ENCODE measurements at regions not wholly inside any gene's neighbourhood (a gene's known extent, or its start where the extent isn't known, plus 50 kb on each side); places are given as distances from the start of the nearest gene placed in this dataset.

DNA sequence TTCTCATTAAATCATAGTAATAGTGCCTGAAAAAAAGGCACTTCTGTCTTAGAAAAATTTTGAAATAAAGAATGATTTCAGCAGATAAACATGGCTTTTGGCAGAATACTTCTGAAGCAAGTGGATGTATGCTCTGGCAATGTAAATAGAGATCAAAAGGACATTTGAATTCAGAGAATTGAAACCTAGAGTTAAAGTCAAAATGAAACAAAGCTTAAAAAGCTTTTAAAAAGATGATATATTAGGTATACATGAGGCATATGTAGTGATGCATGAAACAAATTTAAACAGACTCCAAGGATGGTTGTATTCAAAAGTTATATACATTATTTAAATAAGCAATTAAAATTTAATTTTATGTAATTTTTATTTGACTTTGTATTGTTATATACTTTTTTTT is 1344.5 kb upstream of the TMEFF2 start:
- TF ChIP-seq POLR2AphosphoS5 (IDR thresholded peaks at IDR 0.05) (no peak), POLR2A (IDR thresholded peaks at IDR 0.05) (no peak)
- TF ChIP-seq, protein P1, sequence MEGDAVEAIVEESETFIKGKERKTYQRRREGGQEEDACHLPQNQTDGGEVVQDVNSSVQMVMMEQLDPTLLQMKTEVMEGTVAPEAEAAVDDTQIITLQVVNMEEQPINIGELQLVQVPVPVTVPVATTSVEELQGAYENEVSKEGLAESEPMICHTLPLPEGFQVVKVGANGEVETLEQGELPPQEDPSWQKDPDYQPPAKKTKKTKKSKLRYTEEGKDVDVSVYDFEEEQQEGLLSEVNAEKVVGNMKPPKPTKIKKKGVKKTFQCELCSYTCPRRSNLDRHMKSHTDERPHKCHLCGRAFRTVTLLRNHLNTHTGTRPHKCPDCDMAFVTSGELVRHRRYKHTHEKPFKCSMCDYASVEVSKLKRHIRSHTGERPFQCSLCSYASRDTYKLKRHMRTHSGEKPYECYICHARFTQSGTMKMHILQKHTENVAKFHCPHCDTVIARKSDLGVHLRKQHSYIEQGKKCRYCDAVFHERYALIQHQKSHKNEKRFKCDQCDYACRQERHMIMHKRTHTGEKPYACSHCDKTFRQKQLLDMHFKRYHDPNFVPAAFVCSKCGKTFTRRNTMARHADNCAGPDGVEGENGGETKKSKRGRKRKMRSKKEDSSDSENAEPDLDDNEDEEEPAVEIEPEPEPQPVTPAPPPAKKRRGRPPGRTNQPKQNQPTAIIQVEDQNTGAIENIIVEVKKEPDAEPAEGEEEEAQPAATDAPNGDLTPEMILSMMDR (IDR thresholded peaks at IDR 0.05) = no peak

All from sigmoid colon (tissue), 4 donors.